NT2/D1 (cell line): ENCODE measurements at regions not wholly inside any gene's neighbourhood (a gene's known extent, or its start where the extent isn't known, plus 50 kb on each side); places are given as distances from the start of the nearest gene placed in this dataset.

Experiments used
- SUZ12 ChIP-seq: IDR thresholded peaks from 2 replicates; pipeline ENCODE4 v1.6.1; 2011; ENCODE audit not compliant: insufficient read length, insufficient read depth; ENCODE audit errors: extremely low read depth
- ZNF274 ChIP-seq: IDR thresholded peaks from 2 replicates; pipeline ENCODE4 v1.6.1; 2011; ENCODE audit warnings: mild to moderate bottlenecking, low read depth, low read length

DNA sequence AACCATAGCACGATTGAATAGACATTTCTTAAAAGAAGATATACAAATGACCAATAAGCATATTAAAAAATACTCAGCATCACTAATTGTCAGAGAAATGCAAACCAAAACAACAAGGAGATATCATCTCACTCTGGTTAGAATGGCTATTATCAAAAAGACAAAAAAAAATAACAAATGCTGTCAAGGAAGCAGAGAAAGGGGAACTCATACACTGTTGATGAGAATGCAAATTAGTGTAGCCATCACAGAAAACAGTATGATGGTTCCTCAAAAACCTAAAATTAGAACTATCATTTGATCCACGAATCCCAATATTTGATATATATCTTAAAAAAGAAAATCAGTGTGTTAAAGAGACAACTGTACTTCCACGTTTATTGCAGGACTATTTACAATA is 71.7 kb upstream of the BANK1 start:
- TF ChIP-seq ZNF274 (no peak), SUZ12 (no peak)
